NB4 (cell line): ENCODE measurements at regions not wholly inside any gene's neighbourhood (a gene's known extent, or its start where the extent isn't known, plus 50 kb on each side); places are given as distances from the start of the nearest gene placed in this dataset.

Experiments
- MYC ChIP-seq: IDR thresholded peaks from 2 replicates; pipeline ENCODE4 v1.6.1; 2011; ENCODE audit warnings: low read depth, low read length
- POLR2A ChIP-seq: IDR thresholded peaks from 2 replicates; pipeline ENCODE4 v1.6.1; 2011; ENCODE audit warnings: mild to moderate bottlenecking; ENCODE audit not compliant: insufficient read length; ENCODE audit errors: extremely low read depth
- TF ChIP-seq, protein P1 (sequence below): IDR thresholded peaks from one replicate; pipeline ENCODE4 v1.5.1; 2012; ENCODE audit warnings: low read depth, low read length

GRCh38 chr11:119552106-119552485, 129.1 kb upstream of the THY1 start:
- TF ChIP-seq, protein P1, sequence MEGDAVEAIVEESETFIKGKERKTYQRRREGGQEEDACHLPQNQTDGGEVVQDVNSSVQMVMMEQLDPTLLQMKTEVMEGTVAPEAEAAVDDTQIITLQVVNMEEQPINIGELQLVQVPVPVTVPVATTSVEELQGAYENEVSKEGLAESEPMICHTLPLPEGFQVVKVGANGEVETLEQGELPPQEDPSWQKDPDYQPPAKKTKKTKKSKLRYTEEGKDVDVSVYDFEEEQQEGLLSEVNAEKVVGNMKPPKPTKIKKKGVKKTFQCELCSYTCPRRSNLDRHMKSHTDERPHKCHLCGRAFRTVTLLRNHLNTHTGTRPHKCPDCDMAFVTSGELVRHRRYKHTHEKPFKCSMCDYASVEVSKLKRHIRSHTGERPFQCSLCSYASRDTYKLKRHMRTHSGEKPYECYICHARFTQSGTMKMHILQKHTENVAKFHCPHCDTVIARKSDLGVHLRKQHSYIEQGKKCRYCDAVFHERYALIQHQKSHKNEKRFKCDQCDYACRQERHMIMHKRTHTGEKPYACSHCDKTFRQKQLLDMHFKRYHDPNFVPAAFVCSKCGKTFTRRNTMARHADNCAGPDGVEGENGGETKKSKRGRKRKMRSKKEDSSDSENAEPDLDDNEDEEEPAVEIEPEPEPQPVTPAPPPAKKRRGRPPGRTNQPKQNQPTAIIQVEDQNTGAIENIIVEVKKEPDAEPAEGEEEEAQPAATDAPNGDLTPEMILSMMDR, result no peak
- no peak for TF ChIP-seq POLR2A
- no peak for TF ChIP-seq MYC
